SH-SY5Y (cell line): ENCODE measurements at regions not wholly inside any gene's neighbourhood (a gene's known extent, or its start where the extent isn't known, plus 50 kb on each side); places are given as distances from the start of the nearest gene placed in this dataset.

Source experiments
- GATA2 ChIP-seq: IDR thresholded peaks from 2 replicates; pipeline ENCODE4 v1.6.1; 2011; ENCODE audit warnings: mild to moderate bottlenecking, low read depth, low read length
- GATA3 ChIP-seq: IDR thresholded peaks from 2 replicates; pipeline ENCODE4 v1.6.1; 2011; ENCODE audit warnings: low read depth, mild to moderate bottlenecking, low read length, moderate library complexity

DNA sequence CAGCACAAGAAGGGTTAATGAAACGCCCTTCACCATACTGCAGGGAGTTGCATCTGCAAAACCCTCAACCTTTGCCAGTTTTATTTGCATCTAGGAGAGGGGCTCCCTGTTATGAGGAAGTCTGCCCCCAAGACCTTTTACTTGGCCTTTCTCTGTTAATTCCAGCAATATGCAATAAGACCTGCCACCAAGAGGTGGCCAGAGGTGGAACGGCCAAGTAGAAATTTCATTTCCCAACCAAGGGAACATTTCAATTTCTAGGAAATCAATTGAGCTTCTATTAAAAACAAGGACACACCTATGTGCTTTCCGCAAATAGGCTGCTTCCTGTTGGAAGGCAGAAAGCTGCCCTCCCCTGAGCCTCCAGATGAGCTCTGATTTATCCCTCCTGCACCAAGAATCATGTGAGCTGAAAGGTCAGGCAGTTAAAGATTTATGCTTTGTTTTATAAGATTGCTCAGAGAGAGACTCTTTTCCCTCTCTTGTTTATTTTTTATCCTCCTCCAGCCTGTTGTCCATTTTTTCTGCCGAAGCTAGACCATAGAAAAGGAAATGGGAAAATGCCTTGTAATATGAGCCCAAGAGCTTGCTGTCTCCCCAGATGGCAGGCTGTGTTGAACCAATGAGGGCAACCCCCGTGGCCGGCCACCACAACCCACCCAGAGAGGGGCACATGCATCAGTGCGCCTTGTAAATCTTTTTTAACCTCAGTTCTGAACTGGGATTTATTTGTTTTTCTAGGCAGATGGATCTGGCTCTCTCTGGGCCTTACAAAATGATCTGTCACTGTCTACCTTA lies 572.8 kb downstream of the TLE1 start:
- TF ChIP-seq GATA3 (no peak), GATA2 (no peak)

DNA sequence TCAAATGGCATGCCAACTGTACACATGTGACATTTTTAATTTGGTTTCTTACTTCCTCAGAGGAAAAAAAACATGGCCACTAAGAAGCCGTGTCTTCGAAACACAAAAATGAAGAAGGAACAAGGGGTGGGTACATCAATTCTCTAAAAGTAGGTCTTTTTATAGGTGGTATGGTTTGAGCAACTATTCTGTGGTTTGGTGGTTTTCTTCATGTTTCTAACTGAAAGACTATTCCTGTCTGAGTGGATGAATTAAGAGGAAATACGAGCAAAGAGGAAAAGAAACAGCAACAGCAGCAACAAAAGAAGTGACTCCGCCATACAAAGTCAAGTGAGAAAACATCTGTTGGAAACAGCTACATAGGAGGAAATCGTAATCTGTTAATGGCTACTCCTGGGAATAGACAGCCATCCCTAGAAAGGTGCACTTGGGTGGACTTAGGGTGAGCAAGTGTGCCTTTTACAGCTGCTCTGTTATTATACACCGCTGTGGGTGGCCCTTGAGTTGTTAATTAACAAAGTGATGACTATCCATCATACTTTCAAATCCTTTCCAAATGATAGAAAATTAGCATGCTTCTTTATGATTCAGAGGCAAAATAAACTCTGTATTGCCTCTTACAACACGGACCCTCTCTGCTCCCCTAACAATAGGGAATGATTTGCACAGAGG lies 575.8 kb downstream of the TLE1 start:
- no peak for TF ChIP-seq GATA3
- no peak for TF ChIP-seq GATA2

DNA sequence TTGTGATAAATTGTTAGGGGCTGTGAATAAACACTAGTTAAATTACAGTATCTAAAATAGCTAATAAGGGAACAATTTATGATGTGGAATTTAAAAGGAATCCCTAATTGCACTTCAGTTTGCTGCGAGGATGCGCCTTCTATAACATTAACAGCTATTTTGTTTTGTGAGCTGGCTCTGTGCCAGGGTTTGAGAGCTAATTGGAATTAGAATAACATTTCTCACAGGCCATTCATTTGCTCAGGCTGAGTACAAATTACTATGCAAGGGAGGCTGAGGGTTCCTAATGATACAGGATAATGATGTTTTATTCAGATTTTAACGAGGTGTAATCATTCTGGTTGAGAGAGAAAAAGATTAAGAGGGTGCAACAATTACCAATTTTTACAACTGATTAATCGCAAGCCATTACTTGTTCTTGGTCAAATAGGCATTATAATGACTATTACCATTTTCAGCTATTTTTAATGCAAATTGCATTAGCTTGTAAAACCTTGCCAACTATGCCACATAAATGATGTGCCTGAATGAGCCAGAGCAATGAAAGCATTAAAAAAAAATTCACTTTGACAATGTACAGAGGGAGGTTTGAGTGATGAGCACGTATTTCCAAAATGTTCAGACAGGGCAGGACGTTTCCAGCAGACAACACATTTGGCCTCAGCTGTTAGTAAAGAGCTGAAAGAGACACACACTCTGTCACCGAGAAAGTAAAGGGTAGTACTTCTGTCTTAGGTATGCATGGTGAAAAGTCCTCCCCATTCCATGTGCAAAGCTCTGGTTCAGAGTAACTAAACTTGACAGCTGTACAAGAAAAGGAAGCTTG lies 576.5 kb downstream of the TLE1 start:
- no peak for TF ChIP-seq GATA3

DNA sequence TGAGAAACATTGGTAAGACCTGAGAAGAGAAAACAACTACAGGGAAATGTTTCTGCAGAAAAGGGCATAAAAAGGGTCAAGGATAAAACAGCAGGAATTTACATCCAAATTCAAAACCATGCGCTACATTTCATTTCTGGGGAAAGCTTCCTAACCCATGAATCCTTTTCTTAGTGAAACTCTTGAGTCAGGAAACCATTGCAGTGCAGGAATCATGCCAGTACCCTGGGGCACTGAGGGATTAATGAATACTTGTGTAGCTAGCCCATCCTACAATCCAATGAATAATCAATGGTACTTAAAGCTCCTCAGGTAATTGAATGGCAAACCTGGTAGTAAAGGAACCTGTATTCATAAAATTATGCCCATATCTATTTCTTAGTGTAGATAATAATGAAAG lies 580.5 kb downstream of the TLE1 start:
- no peak for TF ChIP-seq GATA2
- no peak for TF ChIP-seq GATA3

DNA sequence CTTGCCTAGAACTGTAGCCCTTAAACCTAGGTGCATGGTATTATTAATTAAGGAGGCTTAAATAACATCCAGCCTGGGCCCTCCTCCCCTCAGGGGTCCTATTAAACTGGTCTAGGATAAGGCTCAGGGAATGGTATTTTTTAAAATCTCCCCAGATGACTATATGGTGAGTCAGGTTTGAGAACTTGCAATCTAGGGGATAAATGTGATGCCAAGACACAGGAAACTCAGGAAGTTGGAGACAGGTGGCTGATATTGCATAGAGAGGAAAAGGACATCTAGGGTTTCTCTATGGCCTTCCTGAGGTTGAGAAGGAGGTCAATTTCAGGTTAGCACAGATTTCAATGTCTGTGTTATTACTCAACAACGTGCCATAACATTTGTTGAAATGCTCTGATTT lies 581.0 kb downstream of the TLE1 start:
- TF ChIP-seq GATA2 (no peak), GATA3 (no peak)

DNA sequence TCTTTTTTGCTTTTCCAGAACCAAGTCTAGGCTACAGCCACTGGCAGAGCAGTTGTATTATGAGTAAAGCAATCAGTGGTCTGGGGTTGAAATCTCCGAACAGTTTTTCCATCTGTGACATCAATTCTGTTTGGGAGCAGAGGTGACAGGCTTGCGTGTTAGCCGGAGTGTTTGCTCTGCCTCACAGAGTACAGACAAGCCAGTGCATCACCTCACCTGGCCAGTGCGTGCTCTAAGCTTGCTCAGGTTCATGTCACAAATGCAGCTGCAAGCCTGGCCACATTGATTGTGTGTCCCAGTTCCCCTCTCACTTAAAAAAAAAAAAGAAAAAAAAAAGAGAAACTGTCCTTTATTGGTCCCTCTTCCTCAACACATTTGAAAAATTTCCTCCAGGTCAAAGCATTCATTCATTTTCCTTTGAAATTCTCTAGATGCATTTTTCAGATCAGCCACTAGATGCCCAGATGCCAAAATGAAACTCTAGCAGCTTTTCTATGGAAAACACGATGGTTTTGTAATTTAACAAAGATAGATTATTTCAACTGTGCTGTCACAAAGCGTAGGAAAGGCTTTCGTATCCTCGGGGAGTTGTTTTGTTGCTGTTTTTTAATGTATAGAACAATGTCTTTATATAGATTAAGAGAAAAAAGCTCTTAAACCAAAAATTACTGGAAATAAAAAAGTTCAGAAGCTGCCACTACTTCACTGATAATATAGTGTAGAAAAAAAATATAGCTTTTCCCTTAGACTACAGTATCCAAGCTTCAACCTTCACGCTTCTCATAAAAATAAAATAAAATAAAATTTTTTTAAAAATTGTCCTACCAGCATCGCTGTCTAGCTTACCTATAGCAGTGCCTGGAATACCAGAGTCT lies 585.5 kb downstream of the TLE1 start:
- no peak for TF ChIP-seq GATA3
- TF ChIP-seq GATA2, result no peak

DNA sequence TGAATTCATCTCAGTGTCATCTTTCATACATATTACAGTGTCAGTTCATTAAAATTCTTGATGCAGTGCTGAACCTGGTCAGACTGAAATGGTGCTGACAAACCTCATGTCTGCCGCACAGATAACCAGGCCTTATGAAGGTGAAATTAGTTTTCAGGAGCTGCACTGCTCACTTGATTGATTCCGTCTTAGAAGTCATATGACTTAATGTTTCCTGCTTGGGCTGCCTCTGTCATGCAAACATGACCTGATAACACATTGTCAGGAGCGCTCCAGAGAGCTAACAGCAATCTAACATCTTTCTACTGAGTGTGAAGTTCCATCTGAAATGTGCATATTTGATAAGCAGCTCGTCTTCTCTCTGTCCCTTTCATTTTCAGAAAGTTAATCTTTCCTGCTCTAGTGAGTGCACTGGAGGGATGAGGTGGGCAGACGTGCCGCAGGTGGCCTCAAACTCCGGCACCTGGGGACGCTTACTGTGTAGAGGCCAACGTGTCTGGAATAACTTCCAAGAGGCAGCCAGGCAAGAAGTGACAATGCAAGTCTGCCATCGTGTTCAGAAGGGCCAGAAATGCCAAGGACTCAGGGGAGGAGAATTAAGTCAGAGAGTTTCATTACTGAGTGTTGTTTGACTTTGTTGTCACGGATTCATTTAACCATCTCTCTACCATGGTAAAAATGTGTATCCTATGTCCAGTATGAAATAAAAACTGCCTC lies 592.1 kb downstream of the TLE1 start:
- no peak for TF ChIP-seq GATA3
- TF ChIP-seq GATA2, result no peak

DNA sequence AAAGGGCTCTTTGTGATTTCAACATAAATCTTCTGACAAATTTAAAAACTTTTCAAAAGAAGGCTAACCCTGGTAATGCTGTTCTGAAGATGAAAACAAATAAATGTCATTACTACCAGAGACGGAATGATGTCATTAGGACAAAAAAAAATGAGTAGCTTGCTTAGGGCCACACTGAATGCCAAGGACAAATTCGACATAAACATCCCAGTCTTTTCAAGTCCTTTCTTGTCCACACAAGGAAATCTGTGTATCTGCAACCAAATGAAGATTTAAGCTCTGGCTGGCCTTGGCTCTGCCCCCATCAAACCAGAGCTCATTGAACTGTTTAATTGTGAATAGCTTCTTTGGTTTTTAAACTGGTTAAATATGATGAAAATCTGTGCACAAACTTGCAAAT lies 592.7 kb downstream of the TLE1 start:
- TF ChIP-seq GATA2 (no peak), GATA3 (no peak)

DNA sequence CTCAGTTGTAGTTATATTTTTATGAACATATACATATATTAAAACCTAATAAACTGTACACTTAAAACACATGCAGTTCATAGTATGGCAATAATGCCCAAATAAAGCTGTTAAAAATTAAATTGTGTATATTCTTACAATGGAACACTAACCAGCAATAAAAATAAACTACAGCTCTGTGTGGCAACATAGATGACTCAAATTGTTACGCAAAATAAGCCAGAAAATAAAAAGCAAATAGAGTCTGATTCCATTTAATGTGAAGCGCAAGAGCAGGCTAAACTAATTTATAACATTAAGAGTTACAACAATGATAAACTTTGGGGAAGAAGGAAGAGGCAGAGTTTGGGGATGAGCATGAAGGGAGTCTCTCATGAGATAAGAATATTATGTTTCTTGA lies 597.3 kb downstream of the TLE1 start:
- TF ChIP-seq GATA2 (no peak), GATA3 (no peak)

DNA sequence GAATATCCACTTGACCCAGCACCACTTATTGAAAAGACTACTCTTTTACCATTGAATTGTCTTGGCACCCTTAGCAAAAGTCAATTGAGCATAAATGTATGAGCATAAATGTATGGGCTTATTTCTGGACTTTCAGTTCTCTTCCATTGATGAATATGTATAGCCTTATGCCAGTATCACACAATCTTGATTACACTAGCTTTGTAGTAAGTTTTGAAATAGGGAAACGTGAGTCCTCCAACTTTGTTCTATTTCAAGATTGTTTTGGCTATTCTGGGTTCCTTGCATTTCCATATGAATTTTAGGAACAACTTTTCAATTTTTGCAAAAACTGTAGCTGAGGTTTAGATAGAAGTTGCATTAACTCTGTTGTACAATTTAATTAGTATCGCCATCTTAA lies 601.0 kb downstream of the TLE1 start:
- no peak for TF ChIP-seq GATA2
- TF ChIP-seq GATA3, result no peak

DNA sequence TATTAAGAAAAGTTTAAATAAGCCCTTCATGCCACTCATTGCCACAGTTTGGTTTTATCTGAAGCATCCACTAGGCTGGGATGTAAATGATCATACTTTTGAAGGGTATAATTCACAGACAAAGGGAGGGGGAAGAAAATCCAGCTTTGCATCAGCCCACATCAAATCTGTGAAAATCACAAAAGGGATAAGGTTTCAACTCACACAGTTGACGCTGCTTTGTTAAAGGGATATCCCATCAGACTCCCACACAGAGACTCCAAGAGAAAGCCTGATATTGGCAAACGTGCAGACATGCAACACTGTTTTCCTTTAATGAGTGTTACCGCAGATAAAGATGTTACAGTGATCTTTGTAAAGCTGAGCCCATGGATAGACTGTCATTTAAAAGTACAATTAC lies 602.9 kb downstream of the TLE1 start:
- no peak for TF ChIP-seq GATA2
- no peak for TF ChIP-seq GATA3

DNA sequence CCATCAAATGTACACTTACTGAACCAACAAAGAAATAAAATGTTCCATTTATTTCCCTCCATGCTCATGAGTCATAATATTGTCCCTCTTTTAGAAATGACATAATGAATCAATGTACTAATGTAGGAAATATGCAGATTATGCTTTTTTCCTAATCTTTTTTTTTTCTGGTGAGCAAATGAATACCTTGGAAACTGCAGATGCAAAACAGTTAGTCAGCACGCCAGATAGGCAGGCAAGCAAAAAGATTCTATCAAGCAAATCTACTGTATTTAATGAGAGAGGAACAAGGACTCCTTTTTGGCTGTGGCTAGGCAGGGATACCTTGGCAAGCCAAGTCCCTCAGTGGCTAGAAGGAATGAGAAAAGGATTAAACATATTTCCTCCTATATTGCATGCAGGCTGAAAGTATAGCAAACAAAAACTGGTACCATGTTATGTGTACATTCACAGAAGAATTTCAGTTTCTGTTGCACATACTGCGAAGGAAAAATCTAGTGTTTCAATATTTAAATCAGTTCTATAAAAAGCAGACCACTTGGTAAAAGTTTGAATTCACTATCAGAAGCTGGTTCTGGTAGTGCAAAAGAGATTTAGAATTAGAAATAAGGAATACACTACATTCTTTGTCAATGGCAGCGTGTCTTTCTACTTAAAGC lies 605.4 kb downstream of the TLE1 start:
- TF ChIP-seq GATA2, result no peak
- TF ChIP-seq GATA3, result no peak

DNA sequence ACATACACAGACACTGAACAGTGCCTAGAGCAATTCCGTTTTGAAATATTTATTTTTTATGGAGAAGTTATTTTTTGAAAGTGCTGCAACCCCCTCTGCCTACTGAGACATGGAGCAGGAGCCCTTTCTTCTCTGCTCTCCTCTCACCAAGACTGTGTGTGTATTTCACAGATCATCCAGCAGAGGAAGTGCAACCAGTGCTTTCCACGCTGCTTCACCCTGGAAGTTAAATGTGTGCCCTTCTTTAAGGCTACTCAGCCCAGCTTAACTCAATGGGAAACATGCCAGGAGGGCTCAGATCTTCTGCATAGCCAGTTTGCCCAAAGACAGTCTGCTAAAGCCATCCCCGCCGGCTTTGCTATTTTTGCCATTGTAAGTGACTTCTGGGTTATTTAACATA lies 606.3 kb downstream of the TLE1 start:
- TF ChIP-seq GATA3 (no peak), GATA2 (no peak)

DNA sequence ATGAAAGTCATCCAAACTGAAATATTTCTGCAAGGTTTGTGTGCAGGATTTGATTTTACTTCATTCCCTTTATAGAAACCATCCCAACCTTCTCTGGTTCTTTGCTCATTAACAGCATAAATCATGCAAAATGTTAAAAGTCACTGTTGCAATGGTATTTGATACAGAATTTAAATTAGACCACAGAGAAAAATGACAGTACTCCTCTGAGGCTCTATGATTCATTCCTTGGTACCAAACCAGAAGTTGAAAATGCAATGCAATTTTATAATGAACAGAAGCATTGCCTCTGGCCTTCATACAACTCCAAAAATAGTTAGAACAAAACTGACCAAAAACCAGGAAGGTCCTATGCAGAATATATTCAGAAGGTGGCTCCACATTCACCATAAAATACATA lies 607.1 kb downstream of the TLE1 start:
- TF ChIP-seq GATA3 (no peak), GATA2 (no peak)

DNA sequence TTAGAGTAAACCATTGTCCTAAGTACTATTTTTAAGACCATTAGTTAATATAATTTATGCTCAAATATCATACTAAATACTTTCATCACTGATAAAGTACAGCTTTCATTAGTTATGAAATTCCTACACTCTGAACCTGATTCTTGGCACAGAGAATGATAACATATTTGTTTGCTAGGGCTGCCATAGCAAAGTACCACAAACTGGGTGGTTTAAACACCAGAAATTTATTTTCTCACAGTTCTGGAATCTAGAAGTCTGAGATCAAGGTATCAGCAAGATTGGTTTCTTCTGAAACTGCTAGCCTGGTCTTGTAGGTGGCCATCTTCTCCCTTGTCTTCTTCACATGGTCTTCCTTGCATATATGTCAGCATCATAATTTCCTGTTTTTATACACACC lies 608.4 kb downstream of the TLE1 start:
- no peak for TF ChIP-seq GATA3
- no peak for TF ChIP-seq GATA2
